Activated CD4-positive, alpha-beta T cell treated with anti-CD3 and anti-CD28 coated beads, Interleukin-2, Interleukin-4, amounts not matched to agents 100 ng/mL and 50 ng/mL, durations not matched to agents 16 hours and 8 hours (primary cell): ENCODE measurements at regions not wholly inside any gene's neighbourhood (a gene's known extent, or its start where the extent isn't known, plus 50 kb on each side); places are given as distances from the start of the nearest gene placed in this dataset.

ENCODE experiments used
- DNase-seq: peaks from one replicate; pipeline ENCODE4 v3.0.0-alpha.2; 2020; ENCODE audit warnings: low spot score

- no peak for DNase-seq
Measured at GRCh38 chr4:29521281-29521680, 1198.9 kb upstream of the PCDH7 start.

- DNase-seq: no peak
Measured at GRCh38 chr4:29536745-29537144, 1183.4 kb upstream of the PCDH7 start.

- no peak for DNase-seq
Measured at GRCh38 chr4:29538889-29539646, 1181.1 kb upstream of the PCDH7 start.

GRCh38 chr4:29540439-29541102 lies 1179.6 kb upstream of the PCDH7 start:
- no peak for DNase-seq

- no peak for DNase-seq
Measured at GRCh38 chr4:29541757-29542156, 1178.4 kb upstream of the PCDH7 start.

- no peak for DNase-seq
Measured at GRCh38 chr4:29549342-29549741, 1170.8 kb upstream of the PCDH7 start.

- DNase-seq: no peak
Measured at GRCh38 chr4:29551821-29552220, 1168.3 kb upstream of the PCDH7 start.

- DNase-seq: no peak
Measured at GRCh38 chr4:29553846-29554245, 1166.3 kb upstream of the PCDH7 start.

GRCh38 chr4:29558789-29559188 lies 1161.4 kb upstream of the PCDH7 start:
- DNase-seq: no peak

- no peak for DNase-seq
Measured at GRCh38 chr4:29559286-29559685, 1160.9 kb upstream of the PCDH7 start.

- DNase-seq: no peak
Measured at GRCh38 chr4:29560452-29560851, 1159.7 kb upstream of the PCDH7 start.

GRCh38 chr4:29565256-29565655 lies 1154.9 kb upstream of the PCDH7 start:
- DNase-seq: no peak

GRCh38 chr4:29566371-29566770 lies 1153.8 kb upstream of the PCDH7 start:
- DNase-seq: no peak

- no peak for DNase-seq
Measured at GRCh38 chr4:29571322-29571721, 1148.8 kb upstream of the PCDH7 start.

- DNase-seq: no peak
Measured at GRCh38 chr4:29578329-29578728, 1141.8 kb upstream of the PCDH7 start.

GRCh38 chr4:29581457-29581856 lies 1138.7 kb upstream of the PCDH7 start:
- no peak for DNase-seq

- DNase-seq: no peak
Measured at GRCh38 chr4:29588617-29589016, 1131.6 kb upstream of the PCDH7 start.

GRCh38 chr4:29596228-29596627 lies 1123.9 kb upstream of the PCDH7 start:
- DNase-seq: no peak

GRCh38 chr4:29619168-29619567 lies 1101.0 kb upstream of the PCDH7 start:
- no peak for DNase-seq

- DNase-seq: no peak
Measured at GRCh38 chr4:29632199-29632598, 1088.0 kb upstream of the PCDH7 start.

GRCh38 chr4:29636961-29637360 lies 1083.2 kb upstream of the PCDH7 start:
- no peak for DNase-seq

- no peak for DNase-seq
Measured at GRCh38 chr4:29653221-29653620, 1066.9 kb upstream of the PCDH7 start.

- DNase-seq: no peak
Measured at GRCh38 chr4:29680644-29681043, 1039.5 kb upstream of the PCDH7 start.

- DNase-seq: no peak
Measured at GRCh38 chr4:29704059-29704458, 1016.1 kb upstream of the PCDH7 start.
